Liver (tissue), 8 donors: ENCODE measurements at regions not wholly inside any gene's neighbourhood (a gene's known extent, or its start where the extent isn't known, plus 50 kb on each side); places are given as distances from the start of the nearest gene placed in this dataset.

Experiments used
- DNase-seq: peaks from one replicate; pipeline ENCODE4 v3.0.0-alpha.2; 2017; ENCODE audit warnings: low spot score
- H3K27ac ChIP-seq, 2 donors: one replicate each; pipeline ENCODE4 v1.7.0; 2013; ENCODE audit warnings: inconsistent platforms in 2 of 2, low read length in 2 of 2, control low read depth in 1 of 2, low read depth in 1 of 2, mild to moderate bottlenecking in 1 of 2
- H3K27me3 ChIP-seq, 4 donors: one replicate each; pipeline versions ENCODE4 v1.6.1 to v1.7.0; 2013; ENCODE audit warnings: low read length in 3 of 4, inconsistent platforms in 1 of 4, mild to moderate bottlenecking in 1 of 4, moderate library complexity in 1 of 4; ENCODE audit not compliant: control insufficient read depth in 4 of 4, insufficient read depth in 4 of 4
- H3K36me3 ChIP-seq, 4 donors: one replicate each; pipeline versions ENCODE4 v1.6.1 to v1.7.0; 2013; ENCODE audit warnings: low read length in 3 of 4, mild to moderate bottlenecking in 3 of 4, low read depth in 1 of 4, moderate library complexity in 1 of 4; ENCODE audit not compliant: control insufficient read depth in 4 of 4, insufficient read depth in 3 of 4
- H3K4me1 ChIP-seq, 4 donors: one replicate each; pipeline versions ENCODE4 v1.6.1 to v1.7.0; 2013; ENCODE audit warnings: low read length in 3 of 4, mild to moderate bottlenecking in 3 of 4, moderate library complexity in 1 of 4; ENCODE audit not compliant: control insufficient read depth in 4 of 4, insufficient read depth in 4 of 4
- H3K4me3 ChIP-seq, 3 donors: one replicate each; pipeline versions ENCODE4 v1.6.1 to v1.7.0; 2013; ENCODE audit warnings: low read length in 3 of 3, control low read depth in 1 of 3, low read depth in 1 of 3, mild to moderate bottlenecking in 1 of 3
- H3K9ac ChIP-seq, 2 donors: one replicate each; pipeline ENCODE4 v1.7.0; 2013; ENCODE audit warnings: low read length in 2 of 2, mild to moderate bottlenecking in 2 of 2, moderate library complexity in 2 of 2, control low read depth in 1 of 2, low read depth in 1 of 2
- H3K9me3 ChIP-seq, 4 donors: one replicate each; pipeline versions ENCODE4 v1.6.1 to v1.7.0; 2013; ENCODE audit warnings: low read length in 3 of 4; ENCODE audit not compliant: control insufficient read depth in 4 of 4
- CTCF ChIP-seq: fragments of 150-350 bp; IDR thresholded peaks from 2 replicates; pipeline ENCODE4 v1.5.1; 2017; ENCODE audit warnings: improper control_type of control experiment, low read depth, low read length; ENCODE audit not compliant: missing input control
- EGR1 ChIP-seq, 2 donors: IDR thresholded peaks; 2 replicates each; pipeline ENCODE4 v1.6.1; 2016 to 2018; ENCODE audit warnings: antibody characterized with exemption in 2 of 2, low read depth in 2 of 2
- FOXA1 ChIP-seq: IDR thresholded peaks from 2 replicates; pipeline ENCODE4 v1.6.1; 2016; ENCODE audit warnings: antibody characterized with exemption
- FOXA2 ChIP-seq: IDR thresholded peaks from 2 replicates; pipeline ENCODE4 v1.6.1; 2016; ENCODE audit warnings: antibody characterized with exemption
- GABPA ChIP-seq, 2 donors: IDR thresholded peaks in 1 of 2; conservative IDR thresholded peaks in 1 of 2; 2 replicates each; pipeline ENCODE4 v1.6.1; 2016; ENCODE audit warnings: antibody characterized with exemption in 2 of 2, mild to moderate bottlenecking in 1 of 2, moderate library complexity in 1 of 2
- HNF4A ChIP-seq, 2 donors: conservative IDR thresholded peaks; 2 replicates each; pipeline ENCODE4 v1.6.1; 2016; ENCODE audit warnings: antibody characterized with exemption in 2 of 2, mild to moderate bottlenecking in 2 of 2
- HNF4G ChIP-seq: IDR thresholded peaks from 2 replicates; pipeline ENCODE4 v1.6.1; 2016; ENCODE audit warnings: antibody characterized with exemption
- JUND ChIP-seq, 2 donors: IDR thresholded peaks; 2 replicates each; pipeline ENCODE4 v1.6.1; 2016; ENCODE audit warnings: antibody characterized with exemption in 2 of 2
- MAX ChIP-seq: IDR thresholded peaks from 2 replicates; pipeline ENCODE4 v1.6.1; 2016; ENCODE audit warnings: antibody characterized with exemption
- NR2F2 ChIP-seq: IDR thresholded peaks from 2 replicates; pipeline ENCODE4 v1.6.1; 2016; ENCODE audit warnings: antibody characterized with exemption
- RAD21 ChIP-seq, 2 donors: IDR thresholded peaks; 2 replicates each; pipeline ENCODE4 v1.6.1; 2016; ENCODE audit warnings: antibody characterized with exemption in 2 of 2, mild to moderate bottlenecking in 2 of 2
- REST ChIP-seq: IDR thresholded peaks from 2 replicates; pipeline ENCODE4 v1.6.1; 2016; ENCODE audit warnings: antibody characterized with exemption, mild to moderate bottlenecking
- RXRA ChIP-seq, 2 donors: IDR thresholded peaks; 2 replicates each; pipeline ENCODE4 v1.6.1; 2017 to 2018; ENCODE audit warnings: antibody characterized with exemption in 2 of 2, mild to moderate bottlenecking in 1 of 2
- SP1 ChIP-seq: IDR thresholded peaks from 2 replicates; pipeline ENCODE4 v1.6.1; 2018; ENCODE audit warnings: antibody characterized with exemption, mild to moderate bottlenecking
- TAF1 ChIP-seq: conservative IDR thresholded peaks from 2 replicates; pipeline ENCODE4 v1.6.1; 2016; ENCODE audit warnings: antibody characterized with exemption, mild to moderate bottlenecking
- YY1 ChIP-seq: IDR thresholded peaks from 2 replicates; pipeline ENCODE4 v1.6.1; 2016; ENCODE audit warnings: antibody characterized with exemption, mild to moderate bottlenecking
- ZBTB33 ChIP-seq: IDR thresholded peaks from 2 replicates; pipeline ENCODE4 v1.6.1; 2016; ENCODE audit warnings: antibody characterized with exemption
- WGBS: extraction: QIAGEN DNeasy Blood & Tissue Kit; methylation state at CpG from one replicate; pipeline ENCODE4 v1.1.7; 2013; 5-methylcytosine and 5-hydroxymethylcytosine counted together
- TF ChIP-seq, protein P1 (sequence below): IDR thresholded peaks from 2 replicates; pipeline ENCODE4 v1.6.1; 2016; ENCODE audit warnings: antibody characterized with exemption
- donor health status: healthy.
- donor health status: healthy.
- donor health status: healthy.
- donor health status: healthy.
- donor health status: healthy.

DNA sequence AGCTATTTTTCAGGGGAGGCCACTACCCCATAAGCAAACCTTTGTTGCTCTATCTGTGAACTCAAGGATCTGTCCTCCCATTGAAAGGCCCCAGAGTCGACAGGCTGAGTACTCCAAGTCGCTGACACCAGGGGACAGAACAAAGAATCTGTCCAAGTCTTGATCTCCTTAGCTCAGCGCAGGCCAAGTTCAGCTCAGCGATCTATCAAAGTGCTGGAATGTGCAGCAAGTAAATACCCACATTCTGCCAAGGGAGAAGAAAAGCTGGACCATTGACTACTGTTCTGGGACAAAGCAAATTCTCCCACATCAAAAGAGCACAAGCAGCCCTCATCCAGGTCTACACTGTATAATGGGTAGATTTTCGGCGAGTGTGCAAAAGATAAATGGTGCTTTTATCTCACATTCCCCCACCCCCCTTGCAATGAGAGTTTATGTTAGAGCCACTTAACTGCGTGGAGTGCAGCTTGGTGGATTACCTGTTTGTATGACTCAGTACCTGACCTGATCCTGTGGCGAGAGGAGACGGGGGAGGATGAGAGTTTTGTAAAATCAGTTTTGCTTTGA, 391.7 kb upstream of the SGCG start:
- Histone ChIP-seq H3K27ac (no peak overlapping the region), H3K4me1 (no peaks in the 10 kb centered on the region), H3K36me3 (no peaks in the 10 kb centered on the region), H3K9me3 (no peaks in the 10 kb centered on the region), H3K4me3 (no peak overlapping the region), H3K27me3 (peaks cover 0 to 3% (median 0%) of the 10 kb centered on the region in 4 donors), H3K9ac (no peak overlapping the region)
- DNase-seq, result no peak
- TF ChIP-seq RAD21 (IDR thresholded peaks at IDR 0.05), result no peak
- TF ChIP-seq NR2F2, result no peak
- no peak for TF ChIP-seq FOXA2
- TF ChIP-seq FOXA1, result no peak
- TF ChIP-seq GABPA (IDR thresholded peaks at IDR 0.05 in 1 of 2, conservative IDR thresholded peaks at IDR 0.05 in 1 of 2), result no peak
- TF ChIP-seq JUND (IDR thresholded peaks at IDR 0.05), result no peak
- TF ChIP-seq, protein P1, sequence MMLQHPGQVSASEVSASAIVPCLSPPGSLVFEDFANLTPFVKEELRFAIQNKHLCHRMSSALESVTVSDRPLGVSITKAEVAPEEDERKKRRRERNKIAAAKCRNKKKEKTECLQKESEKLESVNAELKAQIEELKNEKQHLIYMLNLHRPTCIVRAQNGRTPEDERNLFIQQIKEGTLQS, result no peak
- TF ChIP-seq HNF4G, result no peak
- no peak for TF ChIP-seq MAX
- TF ChIP-seq HNF4A (conservative IDR thresholded peaks at IDR 0.05), result no peak
- no peak for TF ChIP-seq CTCF
- no peak for TF ChIP-seq ZBTB33
- no peak for TF ChIP-seq YY1
- no peak for TF ChIP-seq TAF1
- TF ChIP-seq EGR1 (IDR thresholded peaks at IDR 0.05; ENCODE audit: low read depth in 2 of 2), result no peak
- 60% methylated on average over 9 of the region's 9 CpGs for WGBS

DNA sequence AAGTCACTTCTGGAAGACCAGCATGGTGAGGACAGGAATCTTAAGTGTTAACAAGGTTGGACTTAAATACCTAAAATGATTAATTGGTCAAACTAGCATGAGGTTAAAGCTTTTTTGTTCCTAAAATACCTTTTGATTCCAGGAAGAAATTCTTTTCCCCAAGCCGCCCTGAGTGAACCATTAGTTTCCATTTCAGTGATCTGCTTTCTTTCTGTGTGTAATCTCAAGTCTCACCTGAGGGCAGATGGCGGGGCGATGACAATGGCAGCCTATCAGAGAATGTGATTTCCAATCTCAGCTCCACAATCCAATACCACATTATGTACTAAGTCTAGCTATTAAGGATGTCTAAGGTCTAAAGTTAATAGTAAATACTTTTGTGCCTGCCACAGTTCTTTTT, 390.9 kb upstream of the SGCG start:
- Histone ChIP-seq H3K4me3 (no peak overlapping the region), H3K9ac (no peak overlapping the region), H3K36me3 (no peaks in the 10 kb centered on the region), H3K4me1 (no peaks in the 10 kb centered on the region), H3K27ac (no peak overlapping the region), H3K9me3 (no peaks in the 10 kb centered on the region), H3K27me3 (peaks cover 0 to 3% (median 0%) of the 10 kb centered on the region in 4 donors)
- WGBS, result 79% methylated on average over 3 of the region's 3 CpGs
- no peak for DNase-seq
- TF ChIP-seq EGR1 (IDR thresholded peaks at IDR 0.05; ENCODE audit: low read depth in 2 of 2) (no peak), FOXA1 (no peak), SP1 (no peak), HNF4A (conservative IDR thresholded peaks at IDR 0.05) (no peak), YY1 (no peak), FOXA2 (no peak), HNF4G (no peak), GABPA (IDR thresholded peaks at IDR 0.05 in 1 of 2, conservative IDR thresholded peaks at IDR 0.05 in 1 of 2) (no peak), ZBTB33 (no peak), TAF1 (no peak), RXRA (IDR thresholded peaks at IDR 0.05) (no peak), CTCF (no peak), JUND (IDR thresholded peaks at IDR 0.05) (no peak), REST (no peak), RAD21 (IDR thresholded peaks at IDR 0.05) (no peak)
- TF ChIP-seq, protein P1, result no peak
